K562 (cell line): ENCODE measurements at regions not wholly inside any gene's neighbourhood (a gene's known extent, or its start where the extent isn't known, plus 50 kb on each side); places are given as distances from the start of the nearest gene placed in this dataset.

Source experiments
- CBFA2T3 ChIP-seq: fragments of 450-650 bp; IDR thresholded peaks from 2 replicates; pipeline ENCODE4 v1.6.1; 2017
- DPF2 ChIP-seq: fragments of 450-650 bp; IDR thresholded peaks from 2 replicates; pipeline ENCODE4 v1.6.1; 2016
- FUS ChIP-seq: fragments of 200-400 bp; formaldehyde crosslinking; optimal IDR thresholded peaks from 2 replicates; pipeline ENCODE3; 2017; ENCODE audit warnings: low read depth, low read length
- KLF16 ChIP-seq: IDR thresholded peaks from 2 replicates; pipeline ENCODE4 v1.6.1; 2016; ENCODE audit warnings: antibody characterized with exemption
- MEIS2 ChIP-seq: fragments of 450-650 bp; IDR thresholded peaks from 2 replicates; pipeline ENCODE4 v1.6.1; 2014; ENCODE audit warnings: mild to moderate bottlenecking; ENCODE audit not compliant: partially characterized antibody
- NCOR1 ChIP-seq: fragments of 450-650 bp; IDR thresholded peaks from 2 replicates; pipeline ENCODE4 v1.6.1; 2016; ENCODE audit warnings: mild to moderate bottlenecking, moderate library complexity
- RCOR1 ChIP-seq, 2 experiments: IDR thresholded peaks; 2 replicates each; pipeline ENCODE4 v1.6.1; 2012; ENCODE audit warnings: low read depth in 2 of 2, low read length in 2 of 2, borderline replicate concordance in 1 of 2, improper control_type of control experiment in 1 of 2
- SNIP1 ChIP-seq: fragments of 450-650 bp; IDR thresholded peaks from 2 replicates; pipeline ENCODE4 v1.7.1; 2017; ENCODE audit warnings: low read depth, mild to moderate bottlenecking
- TAL1 ChIP-seq: fragments of 450-650 bp; IDR thresholded peaks from 2 replicates; pipeline ENCODE4 v1.6.1; 2016; ENCODE audit warnings: mild to moderate bottlenecking
- TEAD4 ChIP-seq, 2 experiments: sonication (generic) in 1 of 2; formaldehyde crosslinking in 1 of 2; IDR thresholded peaks; 2 replicates each; pipeline versions ENCODE4 v1.6.1 to v1.8.0; 2012 to 2022; ENCODE audit warnings: borderline replicate concordance in 1 of 2, inconsistent platforms in 1 of 2, low read length in 1 of 2, mild to moderate bottlenecking in 1 of 2, missing genetic modification reagents in 1 of 2
- ZFPM2 ChIP-seq: fragments of 250-450 bp; sonication (Bioruptor Pico); IDR thresholded peaks from 2 replicates; pipeline ENCODE4 v1.5.1; 2022; ENCODE audit warnings: mild to moderate bottlenecking
- ZNF830 ChIP-seq: fragments of 250-450 bp; sonication (Bioruptor Pico); IDR thresholded peaks from 2 replicates; pipeline ENCODE4 v1.5.0; 2021; ENCODE audit warnings: mild to moderate bottlenecking
- ZSCAN29 ChIP-seq: fragments of 450-650 bp; IDR thresholded peaks from 2 replicates; pipeline ENCODE4 v1.6.1; 2017
- TF ChIP-seq, protein P1 (sequence below): fragments of 250-450 bp; sonication (Bioruptor Pico); IDR thresholded peaks from 2 replicates; pipeline ENCODE4 v1.4.0; 2020; ENCODE audit warnings: borderline replicate concordance

DNA sequence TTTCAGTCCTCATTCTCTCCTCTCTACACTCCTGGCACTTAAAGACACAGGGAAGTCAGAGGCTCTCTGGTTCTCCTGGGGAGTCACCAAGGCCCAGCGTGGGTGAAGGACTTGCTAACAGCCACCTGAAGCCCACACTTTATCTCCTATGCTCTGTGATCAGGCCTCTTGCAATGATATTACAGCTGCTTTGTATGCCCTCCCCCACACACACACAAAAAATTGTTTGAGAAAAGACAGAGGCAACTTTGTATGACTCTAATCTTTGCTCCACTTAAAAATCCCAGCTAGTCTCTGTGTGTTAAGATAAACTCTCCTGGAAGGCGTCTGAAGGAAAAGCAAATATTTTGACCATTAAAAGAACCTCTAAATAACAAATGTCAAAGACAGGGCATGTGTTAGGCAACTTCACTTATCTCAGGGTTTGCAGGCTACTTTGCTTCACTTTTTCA lies 507.2 kb downstream of the TNS3 start (continued):
- no peak for TF ChIP-seq SNIP1
- TF ChIP-seq TEAD4 (IDR thresholded peaks at IDR 0.05; ENCODE audit: low read length): peak; percentile 83
- TF ChIP-seq TEAD4 (CRISPR knock-in tag; IDR thresholded peaks at IDR 0.05; ENCODE audit: borderline replicate concordance): no peak
- TF ChIP-seq NCOR1: peak; percentile 64
- TF ChIP-seq ZFPM2 (CRISPR knock-in tag): no peak
- TF ChIP-seq MEIS2: peak; percentile 80
- TF ChIP-seq CBFA2T3: peak; percentile 90
- TF ChIP-seq, protein P1, sequence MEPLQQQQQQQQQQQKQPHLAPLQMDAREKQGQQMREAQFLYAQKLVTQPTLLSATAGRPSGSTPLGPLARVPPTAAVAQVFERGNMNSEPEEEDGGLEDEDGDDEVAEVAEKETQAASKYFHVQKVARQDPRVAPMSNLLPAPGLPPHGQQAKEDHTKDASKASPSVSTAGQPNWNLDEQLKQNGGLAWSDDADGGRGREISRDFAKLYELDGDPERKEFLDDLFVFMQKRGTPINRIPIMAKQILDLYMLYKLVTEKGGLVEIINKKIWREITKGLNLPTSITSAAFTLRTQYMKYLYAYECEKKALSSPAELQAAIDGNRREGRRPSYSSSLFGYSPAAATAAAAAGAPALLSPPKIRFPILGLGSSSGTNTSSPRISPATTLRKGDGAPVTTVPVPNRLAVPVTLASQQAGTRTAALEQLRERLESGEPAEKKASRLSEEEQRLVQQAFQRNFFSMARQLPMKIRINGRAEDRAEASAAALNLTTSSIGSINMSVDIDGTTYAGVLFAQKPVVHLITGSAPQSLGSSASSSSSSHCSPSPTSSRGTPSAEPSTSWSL (CRISPR knock-in tag): no peak
- 0 out of 2 replicates have a peak, but pooled peaks have one; percentile 27 for TF ChIP-seq DPF2
- TF ChIP-seq TAL1: peak; percentile 90
- TF ChIP-seq RCOR1 (IDR thresholded peaks at IDR 0.05; ENCODE audit: borderline replicate concordance in 1 of 2, low read depth in 2 of 2, low read length in 2 of 2): peak in 1 of 2 experiments; percentile 55; a peak in 1 of 4 replicates
- TF ChIP-seq ZNF830 (CRISPR knock-in tag): no peak
- no peak for TF ChIP-seq FUS
- 0 out of 2 replicates have a peak, but pooled peaks have one; percentile 12 for TF ChIP-seq KLF16
- no peak for TF ChIP-seq ZSCAN29
- TF ChIP-seq, all 486 proteins: peak for 26
